Neural cell (in vitro differentiated cells): ENCODE measurements at regions not wholly inside any gene's neighbourhood (a gene's known extent, or its start where the extent isn't known, plus 50 kb on each side); places are given as distances from the start of the nearest gene placed in this dataset.

Experiments used
- H2AFZ ChIP-seq: fragments of 200-600, 300-800 bp; sonication (generic), shearing (Covaris generic); 2 replicates; pipeline ENCODE4 v1.6.0; 2014; ENCODE audit warnings: low read depth, mild to moderate bottlenecking, antibody characterized with exemption, low read length, moderate library complexity
- H3F3A ChIP-seq: fragments of 200-600 bp; shearing (Covaris generic); 2 replicates; pipeline ENCODE4 v1.6.1; 2016; ENCODE audit warnings: mild to moderate bottlenecking, moderate library complexity, mixed read lengths, antibody characterized with exemption, low read length; ENCODE audit not compliant: insufficient read depth, poor library complexity, severe bottlenecking
- H3K27ac ChIP-seq: fragments of 200-600, 300-800 bp; sonication (generic), shearing (Covaris generic); 2 replicates; pipeline ENCODE4 v1.5.1; 2014; ENCODE audit warnings: mild to moderate bottlenecking, low read length, moderate library complexity
- H3K27me3 ChIP-seq: fragments of 300-800, 200-600 bp; sonication (generic), shearing (Covaris generic); 2 replicates; pipeline ENCODE4 v1.6.0; 2014; ENCODE audit warnings: mild to moderate bottlenecking, low read depth, low read length, moderate library complexity; ENCODE audit not compliant: insufficient read depth
- H3K36me3 ChIP-seq: fragments of 300-800, 200-600 bp; sonication (generic), shearing (Covaris generic); 2 replicates; pipeline ENCODE4 v1.5.1; 2014; ENCODE audit warnings: mild to moderate bottlenecking, antibody characterized with exemption, low read length, moderate library complexity; ENCODE audit not compliant: insufficient read depth
- H3K4me2 ChIP-seq: fragments of 300-800, 200-600 bp; sonication (generic), shearing (Covaris generic); 2 replicates; pipeline ENCODE4 v1.6.0; 2014; ENCODE audit warnings: mild to moderate bottlenecking, low read length
- H3K4me3 ChIP-seq: fragments of 300-800, 200-600 bp; sonication (generic), shearing (Covaris generic); 2 replicates; pipeline ENCODE4 v1.5.1; 2014; ENCODE audit warnings: mild to moderate bottlenecking, low read length, moderate library complexity
- H3K79me2 ChIP-seq: fragments of 200-600 bp; shearing (Covaris generic); replicated peaks from 2 replicates; pipeline ENCODE4 v1.6.0; 2014; ENCODE audit warnings: mild to moderate bottlenecking, low read length, moderate library complexity; ENCODE audit not compliant: insufficient read depth
- H3K9ac ChIP-seq: fragments of 300-800, 200-600 bp; sonication (generic), shearing (Covaris generic); 2 replicates; pipeline ENCODE4 v1.6.1; 2016; ENCODE audit warnings: mild to moderate bottlenecking, low read length, mixed read lengths
- H3K9me2 ChIP-seq: fragments of 200-600 bp; shearing (Covaris generic); 2 replicates; pipeline ENCODE4 v1.6.1; 2016; ENCODE audit warnings: mild to moderate bottlenecking, low read length, mixed read lengths; ENCODE audit not compliant: insufficient read depth
- H3K9me3 ChIP-seq: fragments of 200-600, 300-800 bp; sonication (generic), shearing (Covaris generic); 2 replicates; pipeline ENCODE4 v1.6.1; 2016; ENCODE audit warnings: mild to moderate bottlenecking, mixed run types, low read length, moderate library complexity, mixed read lengths
- H4K20me1 ChIP-seq: fragments of 200-600 bp; shearing (Covaris generic); 2 replicates; pipeline ENCODE4 v1.6.1; 2016; ENCODE audit warnings: mild to moderate bottlenecking, mixed run types; ENCODE audit not compliant: insufficient read depth
- EP300 ChIP-seq: fragments of 450-650 bp; conservative IDR thresholded peaks from 2 replicates; pipeline ENCODE4 v1.6.1; 2014; ENCODE audit warnings: antibody characterized with exemption, mild to moderate bottlenecking, moderate library complexity; ENCODE audit not compliant: poor library complexity, severe bottlenecking
- EZH2 ChIP-seq: fragments of 200-600, 300-800 bp; shearing (Covaris generic), sonication (generic); IDR thresholded peaks from 2 replicates; pipeline ENCODE4 v1.6.1; 2014; ENCODE audit warnings: antibody characterized with exemption, low read length, borderline replicate concordance, mild to moderate bottlenecking; ENCODE audit not compliant: insufficient read depth, poor library complexity, severe bottlenecking
- MXI1 ChIP-seq: fragments of 450-650 bp; conservative IDR thresholded peaks from 2 replicates; pipeline ENCODE4 v1.6.1; 2014; ENCODE audit warnings: antibody characterized with exemption, mild to moderate bottlenecking; ENCODE audit not compliant: poor library complexity, severe bottlenecking
- POLR2AphosphoS5 ChIP-seq: IDR thresholded peaks from 2 replicates; pipeline ENCODE4 v1.6.1; 2012
- RAD21 ChIP-seq: fragments of 450-650 bp; conservative IDR thresholded peaks from 2 replicates; pipeline ENCODE4 v1.6.1; 2014; ENCODE audit warnings: antibody characterized with exemption, mild to moderate bottlenecking, moderate library complexity
- SMC3 ChIP-seq: fragments of 450-650 bp; conservative IDR thresholded peaks from 2 replicates; pipeline ENCODE4 v1.6.1; 2014; ENCODE audit warnings: antibody characterized with exemption, mild to moderate bottlenecking, moderate library complexity; ENCODE audit not compliant: poor library complexity
- TAF1 ChIP-seq: IDR thresholded peaks from 2 replicates; pipeline ENCODE4 v1.6.1; 2012; ENCODE audit warnings: low read depth
- TF ChIP-seq, protein P1 (sequence below): fragments of 450-650 bp; IDR thresholded peaks from 2 replicates; pipeline ENCODE4 v1.5.1; 2014; ENCODE audit warnings: antibody characterized with exemption, mild to moderate bottlenecking, moderate library complexity; ENCODE audit not compliant: poor library complexity, severe bottlenecking
- TF ChIP-seq, protein P2 (sequence below): IDR thresholded peaks from 2 replicates; pipeline ENCODE4 v1.6.1; 2012; ENCODE audit warnings: borderline replicate concordance

DNA sequence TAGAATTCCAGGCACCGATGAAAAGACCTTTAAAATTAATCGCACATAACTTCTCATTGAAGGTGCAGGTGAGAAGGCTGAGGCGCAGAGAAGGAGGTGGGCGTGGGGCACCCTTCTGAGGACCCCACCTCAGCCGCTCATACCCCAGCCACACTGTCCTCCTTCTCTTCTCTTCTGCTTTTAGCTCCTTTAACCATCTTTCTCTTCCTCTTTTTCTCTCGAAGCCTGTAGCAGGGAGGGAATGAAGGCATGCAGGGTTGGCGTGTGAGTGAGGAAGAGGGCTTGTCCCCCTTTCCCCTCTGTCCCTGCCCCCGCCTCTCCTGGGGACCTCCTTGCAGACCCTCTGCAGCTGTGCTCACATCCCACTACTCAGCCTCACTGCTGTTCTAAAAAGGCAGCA lies 57.8 kb upstream of the CACNA1E start:
- no peak overlapping the region for H3K27ac ChIP-seq
- H4K20me1 ChIP-seq = no peaks in the 10 kb centered on the region
- TF ChIP-seq, protein P1, sequence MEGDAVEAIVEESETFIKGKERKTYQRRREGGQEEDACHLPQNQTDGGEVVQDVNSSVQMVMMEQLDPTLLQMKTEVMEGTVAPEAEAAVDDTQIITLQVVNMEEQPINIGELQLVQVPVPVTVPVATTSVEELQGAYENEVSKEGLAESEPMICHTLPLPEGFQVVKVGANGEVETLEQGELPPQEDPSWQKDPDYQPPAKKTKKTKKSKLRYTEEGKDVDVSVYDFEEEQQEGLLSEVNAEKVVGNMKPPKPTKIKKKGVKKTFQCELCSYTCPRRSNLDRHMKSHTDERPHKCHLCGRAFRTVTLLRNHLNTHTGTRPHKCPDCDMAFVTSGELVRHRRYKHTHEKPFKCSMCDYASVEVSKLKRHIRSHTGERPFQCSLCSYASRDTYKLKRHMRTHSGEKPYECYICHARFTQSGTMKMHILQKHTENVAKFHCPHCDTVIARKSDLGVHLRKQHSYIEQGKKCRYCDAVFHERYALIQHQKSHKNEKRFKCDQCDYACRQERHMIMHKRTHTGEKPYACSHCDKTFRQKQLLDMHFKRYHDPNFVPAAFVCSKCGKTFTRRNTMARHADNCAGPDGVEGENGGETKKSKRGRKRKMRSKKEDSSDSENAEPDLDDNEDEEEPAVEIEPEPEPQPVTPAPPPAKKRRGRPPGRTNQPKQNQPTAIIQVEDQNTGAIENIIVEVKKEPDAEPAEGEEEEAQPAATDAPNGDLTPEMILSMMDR = no peak
- TF ChIP-seq TAF1 (no peak), MXI1 (no peak), POLR2AphosphoS5 (no peak), EP300 (no peak), RAD21 (no peak), SMC3 (no peak), EZH2 (no peak)
- TF ChIP-seq, protein P2, sequence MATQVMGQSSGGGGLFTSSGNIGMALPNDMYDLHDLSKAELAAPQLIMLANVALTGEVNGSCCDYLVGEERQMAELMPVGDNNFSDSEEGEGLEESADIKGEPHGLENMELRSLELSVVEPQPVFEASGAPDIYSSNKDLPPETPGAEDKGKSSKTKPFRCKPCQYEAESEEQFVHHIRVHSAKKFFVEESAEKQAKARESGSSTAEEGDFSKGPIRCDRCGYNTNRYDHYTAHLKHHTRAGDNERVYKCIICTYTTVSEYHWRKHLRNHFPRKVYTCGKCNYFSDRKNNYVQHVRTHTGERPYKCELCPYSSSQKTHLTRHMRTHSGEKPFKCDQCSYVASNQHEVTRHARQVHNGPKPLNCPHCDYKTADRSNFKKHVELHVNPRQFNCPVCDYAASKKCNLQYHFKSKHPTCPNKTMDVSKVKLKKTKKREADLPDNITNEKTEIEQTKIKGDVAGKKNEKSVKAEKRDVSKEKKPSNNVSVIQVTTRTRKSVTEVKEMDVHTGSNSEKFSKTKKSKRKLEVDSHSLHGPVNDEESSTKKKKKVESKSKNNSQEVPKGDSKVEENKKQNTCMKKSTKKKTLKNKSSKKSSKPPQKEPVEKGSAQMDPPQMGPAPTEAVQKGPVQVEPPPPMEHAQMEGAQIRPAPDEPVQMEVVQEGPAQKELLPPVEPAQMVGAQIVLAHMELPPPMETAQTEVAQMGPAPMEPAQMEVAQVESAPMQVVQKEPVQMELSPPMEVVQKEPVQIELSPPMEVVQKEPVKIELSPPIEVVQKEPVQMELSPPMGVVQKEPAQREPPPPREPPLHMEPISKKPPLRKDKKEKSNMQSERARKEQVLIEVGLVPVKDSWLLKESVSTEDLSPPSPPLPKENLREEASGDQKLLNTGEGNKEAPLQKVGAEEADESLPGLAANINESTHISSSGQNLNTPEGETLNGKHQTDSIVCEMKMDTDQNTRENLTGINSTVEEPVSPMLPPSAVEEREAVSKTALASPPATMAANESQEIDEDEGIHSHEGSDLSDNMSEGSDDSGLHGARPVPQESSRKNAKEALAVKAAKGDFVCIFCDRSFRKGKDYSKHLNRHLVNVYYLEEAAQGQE = no peak
- no peaks in the 10 kb centered on the region for H3K9me2 ChIP-seq
- H3K9me3 ChIP-seq = no peaks in the 10 kb centered on the region
- no peaks in the 10 kb centered on the region for H3K27me3 ChIP-seq
- no peak overlapping the region for H3K4me2 ChIP-seq
- H3K79me2 ChIP-seq = no peaks in the 10 kb centered on the region
- no peak overlapping the region for H2AFZ ChIP-seq
- no peaks in the 10 kb centered on the region for H3F3A ChIP-seq
- H3K4me3 ChIP-seq = no peak overlapping the region
- no peaks in the 10 kb centered on the region for H3K36me3 ChIP-seq
- no peak overlapping the region for H3K9ac ChIP-seq

GRCh38 chr1:181429462-181429861 lies 53.9 kb upstream of the CACNA1E start:
- TF ChIP-seq, protein P2 = no peak
- no peak for TF ChIP-seq EP300
- no peak for TF ChIP-seq EZH2
- no peak for TF ChIP-seq POLR2AphosphoS5
- no peak for TF ChIP-seq RAD21
- no peak overlapping the region for H3K27ac ChIP-seq

More at GRCh38 chr1:181429462-181429861, 53.9 kb upstream of the CACNA1E start:
- Histone ChIP-seq H3F3A (no peaks in the 10 kb centered on the region), H3K9me3 (no peaks in the 10 kb centered on the region), H3K9me2 (no peaks in the 10 kb centered on the region), H3K4me2 (no peak overlapping the region), H3K9ac (no peak overlapping the region), H3K4me3 (no peak overlapping the region), H3K27me3 (no peaks in the 10 kb centered on the region), H4K20me1 (no peaks in the 10 kb centered on the region), H2AFZ (no peak overlapping the region), H3K36me3 (no peaks in the 10 kb centered on the region), H3K79me2 (no peaks in the 10 kb centered on the region)
